K562 (cell line): ENCODE measurements at regions not wholly inside any gene's neighbourhood (a gene's known extent, or its start where the extent isn't known, plus 50 kb on each side); places are given as distances from the start of the nearest gene placed in this dataset.

Experiments
- CHD2 ChIP-seq: IDR thresholded peaks from 2 replicates; pipeline ENCODE4 v1.6.1; 2011; ENCODE audit warnings: low read depth, low read length
- COPS2 ChIP-seq: fragments of 450-650 bp; conservative IDR thresholded peaks from 2 replicates; pipeline ENCODE4 v1.6.1; 2016; ENCODE audit warnings: mild to moderate bottlenecking, moderate library complexity
- DPF2 ChIP-seq: fragments of 450-650 bp; IDR thresholded peaks from 2 replicates; pipeline ENCODE4 v1.6.1; 2016
- TAF1 ChIP-seq: IDR thresholded peaks from 2 replicates; pipeline ENCODE4 v1.6.1; 2011; ENCODE audit warnings: mild to moderate bottlenecking, low read length, moderate library complexity; ENCODE audit not compliant: insufficient read depth, control insufficient read depth, severe bottlenecking; ENCODE audit errors: extremely low read depth

DNA sequence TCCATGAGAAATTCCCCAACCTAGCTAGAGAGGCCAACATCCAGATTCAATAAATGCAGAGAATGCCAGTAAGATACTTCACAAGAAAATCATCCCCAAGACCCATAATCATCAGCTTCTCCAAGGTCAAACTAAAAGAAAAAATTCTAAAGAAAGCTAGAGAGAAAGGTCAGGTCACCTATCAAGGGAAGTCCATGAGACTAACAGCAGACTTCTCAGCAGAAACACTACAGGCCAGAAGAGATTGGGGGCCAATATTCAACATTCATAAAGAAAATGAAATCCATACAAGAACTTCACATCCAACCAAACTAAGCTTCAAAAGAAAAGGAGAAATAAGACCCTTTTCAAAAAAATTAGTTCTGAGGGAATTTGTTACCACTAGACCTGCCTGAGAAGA lies 118.8 kb upstream of the ANXA10 start:
- no peak for TF ChIP-seq DPF2
- TF ChIP-seq COPS2: no peak
- TF ChIP-seq TAF1: no peak
- TF ChIP-seq CHD2: no peak
